Gastroesophageal sphincter (tissue), 3 donors: ENCODE measurements at regions not wholly inside any gene's neighbourhood (a gene's known extent, or its start where the extent isn't known, plus 50 kb on each side); places are given as distances from the start of the nearest gene placed in this dataset.

Experiments used
- POLR2A ChIP-seq, 2 donors: fragments of 450-650 bp; IDR thresholded peaks; one replicate each; pipeline ENCODE4 v1.6.1; 2017; ENCODE audit warnings: antibody characterized with exemption in 2 of 2, mild to moderate bottlenecking in 2 of 2, moderate library complexity in 1 of 2
- POLR2AphosphoS5 ChIP-seq: sonication (generic); formaldehyde crosslinking; IDR thresholded peaks from one replicate; pipeline ENCODE4 v1.6.1; 2017; ENCODE audit warnings: antibody characterized with exemption
- TF ChIP-seq, protein P1 (sequence below), 4 experiments: fragments of 200-600 bp in 2 of 4; fragments of 450-650 bp in 2 of 4; sonication (generic) in 1 of 4; IDR thresholded peaks; one replicate each; pipeline ENCODE4 v1.5.1; 2017 to 2019; ENCODE audit warnings: antibody characterized with exemption in 4 of 4, mild to moderate bottlenecking in 2 of 4, moderate library complexity in 2 of 4

GRCh38 chr14:103201801-103202200 lies 78.5 kb downstream of the TNFAIP2 start:
- TF ChIP-seq, protein P1, sequence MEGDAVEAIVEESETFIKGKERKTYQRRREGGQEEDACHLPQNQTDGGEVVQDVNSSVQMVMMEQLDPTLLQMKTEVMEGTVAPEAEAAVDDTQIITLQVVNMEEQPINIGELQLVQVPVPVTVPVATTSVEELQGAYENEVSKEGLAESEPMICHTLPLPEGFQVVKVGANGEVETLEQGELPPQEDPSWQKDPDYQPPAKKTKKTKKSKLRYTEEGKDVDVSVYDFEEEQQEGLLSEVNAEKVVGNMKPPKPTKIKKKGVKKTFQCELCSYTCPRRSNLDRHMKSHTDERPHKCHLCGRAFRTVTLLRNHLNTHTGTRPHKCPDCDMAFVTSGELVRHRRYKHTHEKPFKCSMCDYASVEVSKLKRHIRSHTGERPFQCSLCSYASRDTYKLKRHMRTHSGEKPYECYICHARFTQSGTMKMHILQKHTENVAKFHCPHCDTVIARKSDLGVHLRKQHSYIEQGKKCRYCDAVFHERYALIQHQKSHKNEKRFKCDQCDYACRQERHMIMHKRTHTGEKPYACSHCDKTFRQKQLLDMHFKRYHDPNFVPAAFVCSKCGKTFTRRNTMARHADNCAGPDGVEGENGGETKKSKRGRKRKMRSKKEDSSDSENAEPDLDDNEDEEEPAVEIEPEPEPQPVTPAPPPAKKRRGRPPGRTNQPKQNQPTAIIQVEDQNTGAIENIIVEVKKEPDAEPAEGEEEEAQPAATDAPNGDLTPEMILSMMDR (IDR thresholded peaks at IDR 0.05): no peak
- TF ChIP-seq POLR2AphosphoS5: no peak
- no peak for TF ChIP-seq POLR2A (IDR thresholded peaks at IDR 0.05)
